ENCODE measurements at regions not wholly inside any gene's neighbourhood (a gene's known extent, or its start where the extent isn't known, plus 50 kb on each side); places are given as distances from the start of the nearest gene placed in this dataset.

- no peak for TF ChIP-seq POLR2A (IDR thresholded peaks at IDR 0.05; ENCODE audit: low read depth, low read length)
- no peak for TF ChIP-seq CTCF (IDR thresholded peaks at IDR 0.05; ENCODE audit: extremely low read depth in 1 of 2, insufficient read depth in 1 of 2, low read depth in 1 of 2, low read length in 2 of 2)
Measured at GRCh38 chr1:72693899-72694298, 411.6 kb upstream of the NEGR1 start.

Measured in endothelial cell of umbilical vein (primary cell).